Erythroblast (primary cell): ENCODE measurements at regions not wholly inside any gene's neighbourhood (a gene's known extent, or its start where the extent isn't known, plus 50 kb on each side); places are given as distances from the start of the nearest gene placed in this dataset.

Experiments
- GATA1 ChIP-seq: IDR thresholded peaks from 2 replicates; pipeline ENCODE4 v1.6.1; 2011; ENCODE audit warnings: low read depth, mild to moderate bottlenecking, control low read depth, low read length, moderate library complexity
- POLR2A ChIP-seq: IDR thresholded peaks from 2 replicates; pipeline ENCODE4 v1.6.1; 2011; ENCODE audit warnings: mild to moderate bottlenecking, low read length

GRCh38 chr1:238063454-238063853, 172.7 kb upstream of the ZP4 start:
- TF ChIP-seq POLR2A (no peak), GATA1 (no peak)
